Natural killer cell (primary cell): ENCODE measurements at regions not wholly inside any gene's neighbourhood (a gene's known extent, or its start where the extent isn't known, plus 50 kb on each side); places are given as distances from the start of the nearest gene placed in this dataset.

Experiments
- ATAC-seq, 3 donors: fragments of 150-1000 bp in 2 of 3; fragments of 200-7000 bp in 1 of 3; cut with Tn5 transposase; 1 replicate in 1 of 3; 2 replicates in 2 of 3; pipeline ENCODE4 v1.10.0; 2021; ENCODE audit warnings: mild to moderate bottlenecking in 2 of 3, moderate library complexity in 2 of 3
- DNase-seq, 2 donors: peaks; one replicate each; pipeline versions ENCODE4 v3.0.0 to v3.0.0-alpha.2; 2013 to 2021; ENCODE audit warnings: mixed read lengths in 1 of 2
- H3K27ac ChIP-seq: one replicate; pipeline ENCODE4 v1.5.1; 2013; ENCODE audit warnings: mild to moderate bottlenecking, low read length
- H3K27me3 ChIP-seq: one replicate; pipeline ENCODE4 v1.6.1; 2013; ENCODE audit warnings: low read length; ENCODE audit not compliant: control insufficient read depth, insufficient read depth
- H3K36me3 ChIP-seq: one replicate; pipeline ENCODE4 v1.6.1; 2013; ENCODE audit warnings: low read length; ENCODE audit not compliant: control insufficient read depth, insufficient read depth
- H3K4me1 ChIP-seq: one replicate; pipeline ENCODE4 v1.6.1; 2013; ENCODE audit warnings: low read length; ENCODE audit not compliant: control insufficient read depth, insufficient read depth
- H3K4me3 ChIP-seq: one replicate; pipeline ENCODE4 v1.5.1; 2013; ENCODE audit warnings: low read length
- H3K9me3 ChIP-seq: one replicate; pipeline ENCODE4 v1.6.1; 2013; ENCODE audit warnings: low read length; ENCODE audit not compliant: control insufficient read depth, insufficient read depth
- H3K27ac Mint-ChIP-seq, 2 donors: one replicate each; pipeline ENCODE4 v1.8.0; 2022; ENCODE audit warnings: mild to moderate bottlenecking in 2 of 2, mixed read lengths in 2 of 2, moderate library complexity in 1 of 2
- H3K27me3 Mint-ChIP-seq, 2 donors: one replicate each; pipeline ENCODE4 v1.8.0; 2022; ENCODE audit warnings: low read depth in 2 of 2, mixed read lengths in 2 of 2
- H3K36me3 Mint-ChIP-seq: one replicate; pipeline ENCODE4 v1.8.0; 2022; ENCODE audit warnings: mixed read lengths
- H3K4me1 Mint-ChIP-seq, 2 donors: one replicate each; pipeline ENCODE4 v1.8.0; 2022; ENCODE audit warnings: mixed read lengths in 2 of 2
- H3K4me3 Mint-ChIP-seq: one replicate; pipeline ENCODE4 v1.8.0; 2022; ENCODE audit warnings: mild to moderate bottlenecking, moderate library complexity, mixed read lengths
- H3K9me3 Mint-ChIP-seq, 2 donors: one replicate each; pipeline ENCODE4 v1.8.0; 2022; ENCODE audit warnings: mixed read lengths in 2 of 2
- CTCF ChIP-seq: fragments of 200-600 bp; IDR thresholded peaks from one replicate; pipeline ENCODE4 v1.8.0; 2022; ENCODE audit warnings: antibody characterized with exemption
- WGBS: methylation state at CpG from one replicate; pipeline ENCODE4 v1.1.7; 2013; ENCODE audit warnings: missing lambda C conversion rate; ENCODE audit not compliant: insufficient coverage; 5-methylcytosine and 5-hydroxymethylcytosine counted together
- intact Hi-C: fragments of 100-400 bp; cut with micrococcal nuclease; formaldehyde crosslinking; loops from one replicate; pipeline ENCODE4 v1.14.2; 2022

GRCh38 chr2:8552293-8552801, 129.5 kb upstream of the ID2 start:
- H3K9me3 ChIP-seq, result no peaks in the 10 kb centered on the region
- Mint-ChIP-seq H3K9me3 (no peaks in the 10 kb centered on the region), H3K27me3 (peaks cover 0 to 2% of the 10 kb centered on the region in 2 donors), H3K4me1 (peaks cover 12 to 23% of the 10 kb centered on the region in 2 donors), H3K27ac (no peak overlapping the region), H3K4me3 (no peak overlapping the region), H3K36me3 (no peaks in the 10 kb centered on the region)
- peaks cover 2% of the 10 kb centered on the region for H3K4me1 ChIP-seq
- no peak overlapping the region for H3K4me3 ChIP-seq
- DNase-seq, result peak in 1 of 2 donors; percentile 47
- H3K27ac ChIP-seq, result no peak overlapping the region
- no peaks in the 10 kb centered on the region for H3K36me3 ChIP-seq
- intact Hi-C loops, result no loop called here
- WGBS, result 84% methylated on average over 17 of the region's 17 CpGs
- no peaks in the 10 kb centered on the region for H3K27me3 ChIP-seq
- no peak for TF ChIP-seq CTCF
- ATAC-seq, result no peak

- Histone ChIP-seq H3K9me3 (peaks cover 3% of the 10 kb centered on the region), H3K4me3 (no peak overlapping the region), H3K27ac (no peak overlapping the region), H3K4me1 (no peaks in the 10 kb centered on the region), H3K36me3 (no peaks in the 10 kb centered on the region), H3K27me3 (no peaks in the 10 kb centered on the region)
- 91% methylated on average over 3 of the region's 4 CpGs for WGBS
- peaks cover 7 to 13% of the 10 kb centered on the region in 2 donors for H3K4me1 Mint-ChIP-seq
- H3K27me3 Mint-ChIP-seq, result peaks cover 0 to 2% of the 10 kb centered on the region in 2 donors
- H3K4me3 Mint-ChIP-seq, result no peak overlapping the region
- H3K9me3 Mint-ChIP-seq, result peaks cover 0 to 2% of the 10 kb centered on the region in 2 donors
- intact Hi-C loops, result no loop called here
- DNase-seq, result no peak
- peaks cover 7% of the 10 kb centered on the region for H3K36me3 Mint-ChIP-seq
- no peak for ATAC-seq
- no peak for TF ChIP-seq CTCF
- H3K27ac Mint-ChIP-seq, result no peak overlapping the region
Observed at GRCh38 chr2:8553643-8554042, 128.2 kb upstream of the ID2 start.

GRCh38 chr2:8554296-8554806, 127.5 kb upstream of the ID2 start:
- TF ChIP-seq CTCF, result no peak
- H3K27ac ChIP-seq, result no peak overlapping the region
- peaks cover 3% of the 10 kb centered on the region for H3K9me3 ChIP-seq
- no peak overlapping the region for H3K27ac Mint-ChIP-seq
- DNase-seq (no peak), ATAC-seq (no peak)
- H3K36me3 Mint-ChIP-seq, result peaks cover 12% of the 10 kb centered on the region
- H3K27me3 Mint-ChIP-seq, result peaks cover 0 to 2% of the 10 kb centered on the region in 2 donors
- 97% methylated on average over 9 of the region's 9 CpGs for WGBS
- H3K9me3 Mint-ChIP-seq, result peaks cover 0 to 2% of the 10 kb centered on the region in 2 donors
- H3K4me1 ChIP-seq, result no peaks in the 10 kb centered on the region
- H3K36me3 ChIP-seq, result no peaks in the 10 kb centered on the region
- no peak overlapping the region for H3K4me3 Mint-ChIP-seq
- H3K27me3 ChIP-seq, result no peaks in the 10 kb centered on the region
- H3K4me1 Mint-ChIP-seq, result peaks cover 7 to 13% of the 10 kb centered on the region in 2 donors
- H3K4me3 ChIP-seq, result no peak overlapping the region
- intact Hi-C loops, result no loop called here

- H3K36me3 Mint-ChIP-seq, result peaks cover 12% of the 10 kb centered on the region
- no peak overlapping the region for H3K27ac ChIP-seq
- 92% methylated on average over 2 of the region's 2 CpGs for WGBS
- no peaks in the 10 kb centered on the region for H3K36me3 ChIP-seq
- intact Hi-C loops, result no loop called here
- no peaks in the 10 kb centered on the region for H3K27me3 ChIP-seq
- DNase-seq (no peak), ATAC-seq (no peak)
- peaks cover 7 to 13% of the 10 kb centered on the region in 2 donors for H3K4me1 Mint-ChIP-seq
- H3K27ac Mint-ChIP-seq, result no peak overlapping the region
- H3K4me1 ChIP-seq, result no peaks in the 10 kb centered on the region
- H3K4me3 Mint-ChIP-seq, result no peak overlapping the region
- H3K9me3 ChIP-seq, result peaks cover 3% of the 10 kb centered on the region
- no peak for TF ChIP-seq CTCF
- no peak overlapping the region for H3K4me3 ChIP-seq
- peaks cover 3 to 5% of the 10 kb centered on the region in 2 donors for H3K9me3 Mint-ChIP-seq
- H3K27me3 Mint-ChIP-seq, result peaks cover 0 to 2% of the 10 kb centered on the region in 2 donors
Observed at GRCh38 chr2:8555543-8555942, 126.3 kb upstream of the ID2 start.
